Stomach smooth muscle (tissue), 2 donors: ENCODE measurements at regions not wholly inside any gene's neighbourhood (a gene's known extent, or its start where the extent isn't known, plus 50 kb on each side); places are given as distances from the start of the nearest gene placed in this dataset.
A peak's percentile ranks its signal among the peaks of the same experiment; 100 is the strongest.

Experiments
- H3K27ac ChIP-seq: one replicate; pipeline ENCODE4 v1.7.0; 2013; ENCODE audit warnings: mild to moderate bottlenecking, low read length, inconsistent platforms
- H3K27me3 ChIP-seq, 2 donors: one replicate each; pipeline ENCODE4 v1.7.0; 2013; ENCODE audit warnings: low read length in 2 of 2; ENCODE audit not compliant: insufficient read depth in 2 of 2, control insufficient read depth in 1 of 2
- H3K36me3 ChIP-seq, 2 donors: one replicate each; pipeline ENCODE4 v1.7.0; 2013; ENCODE audit warnings: low read length in 2 of 2; ENCODE audit not compliant: control insufficient read depth in 2 of 2, insufficient read depth in 2 of 2
- H3K4me1 ChIP-seq: one replicate; pipeline ENCODE4 v1.7.0; 2013; ENCODE audit warnings: low read length; ENCODE audit not compliant: control insufficient read depth, insufficient read depth
- H3K4me3 ChIP-seq, 2 donors: one replicate each; pipeline ENCODE4 v1.7.0; 2013; ENCODE audit warnings: low read length in 2 of 2
- H3K9ac ChIP-seq, 2 donors: one replicate each; pipeline ENCODE4 v1.7.0; 2013; ENCODE audit warnings: low read length in 2 of 2, mild to moderate bottlenecking in 1 of 2
- H3K9me3 ChIP-seq, 2 donors: one replicate each; pipeline ENCODE4 v1.7.0; 2013; ENCODE audit warnings: low read length in 2 of 2; ENCODE audit not compliant: control insufficient read depth in 2 of 2
- donor health status: healthy.
- donor health status: Pancreatic carcinoma.

- Histone ChIP-seq H3K36me3 (no peaks in the 10 kb centered on the region), H3K4me1 (peaks cover 8% of the 10 kb centered on the region), H3K27me3 (no peaks in the 10 kb centered on the region), H3K9ac (no peak overlapping the region), H3K4me3 (no peak overlapping the region), H3K27ac (no peak overlapping the region), H3K9me3 (no peaks in the 10 kb centered on the region)
Observed at GRCh38 chr9:680106-680505, 161.4 kb upstream of the DMRT1 start.

DNA sequence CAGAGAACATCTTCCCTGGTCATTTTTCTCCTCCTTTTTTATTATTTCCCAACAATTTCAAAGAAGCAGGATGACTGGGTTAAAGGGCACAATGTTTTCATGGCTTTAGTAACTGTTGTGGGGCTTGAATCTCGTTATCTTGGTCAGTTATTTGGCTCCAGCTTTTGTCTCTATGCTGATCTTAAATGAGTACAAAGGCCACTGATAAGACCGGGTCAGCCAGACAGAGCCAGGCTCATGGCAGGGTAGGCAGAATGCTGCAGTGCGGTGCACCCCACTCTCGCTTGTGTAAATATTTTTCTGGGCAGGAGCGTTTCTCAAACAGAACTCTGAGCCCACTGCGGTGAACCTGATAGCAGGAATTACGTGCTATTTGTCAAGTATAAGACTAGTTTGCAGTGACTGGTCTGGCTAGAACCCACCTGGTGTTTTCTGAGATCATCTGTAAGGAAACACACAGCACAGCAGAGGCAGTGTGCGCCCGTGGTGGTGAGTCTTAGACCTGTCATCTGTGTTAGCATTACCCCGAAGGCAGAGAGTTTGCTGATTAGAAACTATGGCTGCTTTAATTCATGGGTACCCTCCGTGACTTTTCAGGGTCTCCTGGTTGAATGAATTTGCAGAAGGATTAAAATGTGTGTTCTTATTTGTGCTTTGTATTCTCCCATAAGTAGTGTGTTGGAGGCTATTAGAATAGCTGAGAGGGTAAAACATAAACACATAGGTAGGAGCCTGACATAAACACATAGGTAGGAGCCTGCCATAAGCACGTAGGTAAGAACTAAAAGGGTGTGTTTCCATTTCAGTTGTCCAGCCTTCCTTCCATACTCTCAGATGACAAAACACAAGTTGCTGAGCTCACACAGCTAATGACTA is 158.6 kb upstream of the DMRT1 start:
- no peak overlapping the region for H3K4me3 ChIP-seq
- H3K9ac ChIP-seq = no peak overlapping the region
- H3K27me3 ChIP-seq = no peaks in the 10 kb centered on the region
- peaks cover 12% of the 10 kb centered on the region for H3K4me1 ChIP-seq
- H3K9me3 ChIP-seq = no peaks in the 10 kb centered on the region
- H3K36me3 ChIP-seq = no peaks in the 10 kb centered on the region
- no peak overlapping the region for H3K27ac ChIP-seq

GRCh38 chr9:683509-684021 is 157.9 kb upstream of the DMRT1 start:
- peaks cover 12% of the 10 kb centered on the region for H3K4me1 ChIP-seq
- H3K4me3 ChIP-seq = no peak overlapping the region
- no peaks in the 10 kb centered on the region for H3K9me3 ChIP-seq
- H3K9ac ChIP-seq = no peak overlapping the region
- no peaks in the 10 kb centered on the region for H3K36me3 ChIP-seq
- no peak overlapping the region for H3K27ac ChIP-seq
- no peaks in the 10 kb centered on the region for H3K27me3 ChIP-seq

- H3K4me3 ChIP-seq = peak overlapping the region in 1 of 2 donors; percentile 44
- peaks cover 12% of the 10 kb centered on the region for H3K4me1 ChIP-seq
Observed at GRCh38 chr9:684054-684890, 157.2 kb upstream of the DMRT1 start.

DNA sequence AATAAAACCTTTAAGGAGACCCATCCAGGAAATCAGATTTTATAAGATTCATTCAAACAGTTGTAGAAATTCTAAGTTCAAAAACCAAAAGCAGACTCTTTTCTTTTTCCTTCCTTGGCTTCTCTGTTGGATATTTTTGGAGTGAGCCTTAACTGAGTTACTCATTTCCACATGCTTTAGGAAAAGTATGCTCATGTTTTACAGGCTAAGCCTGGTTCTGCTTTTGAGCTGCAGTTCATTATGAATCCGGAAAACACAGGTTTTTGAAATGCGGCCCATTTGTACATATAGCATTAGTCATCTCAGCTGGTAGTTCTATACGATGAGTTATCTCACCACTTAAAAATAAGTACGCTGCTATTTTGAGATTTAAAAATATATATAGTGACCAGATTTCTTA is 156.6 kb upstream of the DMRT1 start:
- H3K4me1 ChIP-seq = peaks cover 12% of the 10 kb centered on the region

More at GRCh38 chr9:684054-684890, 157.2 kb upstream of the DMRT1 start:
- Histone ChIP-seq H3K36me3 (no peaks in the 10 kb centered on the region), H3K9ac (no peak overlapping the region), H3K9me3 (no peaks in the 10 kb centered on the region), H3K27ac (no peak overlapping the region), H3K27me3 (no peaks in the 10 kb centered on the region)

GRCh38 chr9:686321-686813 is 155.1 kb upstream of the DMRT1 start:
- Histone ChIP-seq H3K4me3 (no peak overlapping the region), H3K9me3 (no peaks in the 10 kb centered on the region), H3K36me3 (no peaks in the 10 kb centered on the region), H3K27ac (no peak overlapping the region), H3K9ac (no peak overlapping the region), H3K4me1 (peaks cover 12% of the 10 kb centered on the region), H3K27me3 (no peaks in the 10 kb centered on the region)

More for the DNA sequence above, 156.6 kb upstream of the DMRT1 start:
- H3K27ac ChIP-seq = no peak overlapping the region
- no peak overlapping the region for H3K4me3 ChIP-seq
- H3K27me3 ChIP-seq = no peaks in the 10 kb centered on the region
- no peaks in the 10 kb centered on the region for H3K9me3 ChIP-seq
- H3K36me3 ChIP-seq = no peaks in the 10 kb centered on the region
- no peak overlapping the region for H3K9ac ChIP-seq

GRCh38 chr9:687034-687785 is 154.3 kb upstream of the DMRT1 start:
- Histone ChIP-seq H3K9me3 (no peaks in the 10 kb centered on the region), H3K27ac (no peak overlapping the region), H3K27me3 (no peaks in the 10 kb centered on the region), H3K4me1 (peaks cover 19% of the 10 kb centered on the region), H3K9ac (no peak overlapping the region), H3K36me3 (no peaks in the 10 kb centered on the region), H3K4me3 (no peak overlapping the region)

DNA sequence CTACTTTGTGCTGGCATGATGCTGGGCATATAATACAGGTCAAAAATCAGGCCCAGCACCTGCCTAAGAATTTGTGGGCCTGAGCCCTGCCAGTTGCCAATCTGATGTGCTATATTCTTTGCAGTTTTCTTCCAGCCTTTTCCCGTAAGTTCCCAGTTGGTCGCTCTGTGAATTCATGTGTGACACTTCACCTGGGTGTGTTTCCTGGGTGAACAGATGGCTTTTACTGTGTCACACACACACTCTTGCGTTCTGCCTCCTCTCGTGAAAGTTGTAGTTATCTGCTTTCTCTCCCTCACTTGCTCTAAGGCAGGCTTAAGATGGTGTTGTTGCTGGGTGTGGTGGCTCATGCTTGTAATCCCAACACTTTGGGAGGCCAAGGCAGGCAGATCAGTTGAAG is 153.5 kb upstream of the DMRT1 start:
- peaks cover 24% of the 10 kb centered on the region for H3K4me1 ChIP-seq
- no peak overlapping the region for H3K27ac ChIP-seq
- H3K27me3 ChIP-seq = no peaks in the 10 kb centered on the region
- no peaks in the 10 kb centered on the region for H3K9me3 ChIP-seq
- H3K9ac ChIP-seq = no peak overlapping the region
- H3K4me3 ChIP-seq = no peak overlapping the region
- H3K36me3 ChIP-seq = no peaks in the 10 kb centered on the region

GRCh38 chr9:690517-691111 is 150.9 kb upstream of the DMRT1 start:
- Histone ChIP-seq H3K4me1 (peaks cover 40% of the 10 kb centered on the region), H3K9ac (no peak overlapping the region), H3K36me3 (no peaks in the 10 kb centered on the region), H3K4me3 (no peak overlapping the region), H3K27ac (no peak overlapping the region), H3K27me3 (no peaks in the 10 kb centered on the region), H3K9me3 (no peaks in the 10 kb centered on the region)
